ENCODE measurements at regions not wholly inside any gene's neighbourhood (a gene's known extent, or its start where the extent isn't known, plus 50 kb on each side); places are given as distances from the start of the nearest gene placed in this dataset.

GRCh38 chr20:12068121-12068520 is 150.4 kb downstream of the BTBD3 start:
- TF ChIP-seq CTCF (IDR thresholded peaks at IDR 0.05): no peak
- TF ChIP-seq POLR2A (IDR thresholded peaks at IDR 0.05): no peak

Measured in lower leg skin (tissue), 3 donors.